Subcutaneous abdominal adipose tissue (tissue), 5 donors: ENCODE measurements at regions not wholly inside any gene's neighbourhood (a gene's known extent, or its start where the extent isn't known, plus 50 kb on each side); places are given as distances from the start of the nearest gene placed in this dataset.

Experiments used
- H3K27ac ChIP-seq: one replicate; pipeline ENCODE4 v1.7.0; 2013; ENCODE audit warnings: low read depth, mild to moderate bottlenecking, inconsistent platforms, low read length, moderate library complexity
- H3K27me3 ChIP-seq, 5 donors: one replicate each; pipeline ENCODE4 v1.7.0; 2013; ENCODE audit warnings: low read length in 5 of 5, inconsistent platforms in 1 of 5; ENCODE audit not compliant: control insufficient read depth in 5 of 5, insufficient read depth in 4 of 5
- H3K36me3 ChIP-seq, 5 donors: one replicate each; pipeline ENCODE4 v1.7.0; 2013; ENCODE audit warnings: low read length in 5 of 5; ENCODE audit not compliant: control insufficient read depth in 5 of 5, insufficient read depth in 5 of 5
- H3K4me1 ChIP-seq, 5 donors: one replicate each; pipeline ENCODE4 v1.7.0; 2013; ENCODE audit warnings: low read length in 5 of 5, mild to moderate bottlenecking in 3 of 5, moderate library complexity in 1 of 5; ENCODE audit not compliant: control insufficient read depth in 5 of 5, insufficient read depth in 5 of 5
- H3K4me3 ChIP-seq, 5 donors: one replicate each; pipeline ENCODE4 v1.7.0; 2013; ENCODE audit warnings: low read length in 5 of 5, low read depth in 1 of 5
- H3K9ac ChIP-seq, 5 donors: one replicate each; pipeline ENCODE4 v1.7.0; 2013; ENCODE audit warnings: low read length in 5 of 5, mild to moderate bottlenecking in 4 of 5, moderate library complexity in 3 of 5
- H3K9me3 ChIP-seq, 5 donors: one replicate each; pipeline ENCODE4 v1.7.0; 2013; ENCODE audit warnings: low read length in 5 of 5; ENCODE audit not compliant: control insufficient read depth in 5 of 5
- donor health status: healthy.
- donor health status: healthy.
- donor health status: healthy.
- donor health status: healthy.
- donor health status: healthy.

- Histone ChIP-seq H3K36me3 (no peaks in the 10 kb centered on the region), H3K27ac (no peak overlapping the region), H3K4me1 (no peaks in the 10 kb centered on the region), H3K9ac (no peak overlapping the region), H3K9me3 (no peaks in the 10 kb centered on the region), H3K4me3 (no peak overlapping the region), H3K27me3 (no peaks in the 10 kb centered on the region)
Measured at GRCh38 chr4:116588783-116589182, 496.6 kb downstream of the TRAM1L1 start.

GRCh38 chr4:116585246-116585645 is 500.1 kb downstream of the TRAM1L1 start:
- Histone ChIP-seq H3K27me3 (no peaks in the 10 kb centered on the region), H3K4me1 (no peaks in the 10 kb centered on the region), H3K4me3 (no peak overlapping the region), H3K9me3 (no peaks in the 10 kb centered on the region), H3K36me3 (no peaks in the 10 kb centered on the region), H3K27ac (no peak overlapping the region), H3K9ac (no peak overlapping the region)

GRCh38 chr4:116577321-116577720 is 508.1 kb downstream of the TRAM1L1 start:
- no peak overlapping the region for H3K27ac ChIP-seq
- H3K36me3 ChIP-seq, result no peaks in the 10 kb centered on the region
- H3K9ac ChIP-seq, result no peak overlapping the region
- no peaks in the 10 kb centered on the region for H3K4me1 ChIP-seq
- H3K9me3 ChIP-seq, result peaks cover 0 to 2% (median 0%) of the 10 kb centered on the region in 5 donors
- no peak overlapping the region for H3K4me3 ChIP-seq
- no peaks in the 10 kb centered on the region for H3K27me3 ChIP-seq

GRCh38 chr4:116573540-116573939 is 511.8 kb downstream of the TRAM1L1 start:
- Histone ChIP-seq H3K9ac (no peak overlapping the region), H3K4me1 (no peaks in the 10 kb centered on the region), H3K27ac (no peak overlapping the region), H3K27me3 (no peaks in the 10 kb centered on the region), H3K9me3 (peaks cover 0 to 2% (median 0%) of the 10 kb centered on the region in 5 donors), H3K4me3 (no peak overlapping the region), H3K36me3 (no peaks in the 10 kb centered on the region)

GRCh38 chr4:116561768-116562167 is 523.6 kb downstream of the TRAM1L1 start:
- Histone ChIP-seq H3K36me3 (no peaks in the 10 kb centered on the region), H3K9ac (no peak overlapping the region), H3K4me3 (no peak overlapping the region), H3K9me3 (peaks cover 0 to 9% (median 5%) of the 10 kb centered on the region in 5 donors), H3K4me1 (no peaks in the 10 kb centered on the region), H3K27me3 (no peaks in the 10 kb centered on the region), H3K27ac (no peak overlapping the region)

GRCh38 chr4:116551806-116552205 is 533.6 kb downstream of the TRAM1L1 start:
- H3K27ac ChIP-seq, result no peak overlapping the region
- H3K9ac ChIP-seq, result no peak overlapping the region
- H3K4me1 ChIP-seq, result no peaks in the 10 kb centered on the region

GRCh38 chr4:116547632-116548031 is 537.7 kb downstream of the TRAM1L1 start:
- H3K36me3 ChIP-seq, result no peaks in the 10 kb centered on the region
- H3K9me3 ChIP-seq, result peaks cover 0 to 2% (median 0%) of the 10 kb centered on the region in 5 donors
- no peaks in the 10 kb centered on the region for H3K4me1 ChIP-seq
- H3K4me3 ChIP-seq, result no peak overlapping the region
- H3K27me3 ChIP-seq, result no peaks in the 10 kb centered on the region
- H3K27ac ChIP-seq, result no peak overlapping the region
- no peak overlapping the region for H3K9ac ChIP-seq

More at GRCh38 chr4:116551806-116552205, 533.6 kb downstream of the TRAM1L1 start:
- Histone ChIP-seq H3K4me3 (no peak overlapping the region), H3K27me3 (no peaks in the 10 kb centered on the region), H3K36me3 (no peaks in the 10 kb centered on the region), H3K9me3 (no peaks in the 10 kb centered on the region)

GRCh38 chr4:116546759-116547158 is 538.6 kb downstream of the TRAM1L1 start:
- Histone ChIP-seq H3K4me1 (no peaks in the 10 kb centered on the region), H3K9ac (no peak overlapping the region), H3K27ac (no peak overlapping the region), H3K27me3 (no peaks in the 10 kb centered on the region), H3K9me3 (peaks cover 0 to 2% (median 0%) of the 10 kb centered on the region in 5 donors), H3K36me3 (no peaks in the 10 kb centered on the region), H3K4me3 (no peak overlapping the region)

GRCh38 chr4:116544946-116545345 is 540.4 kb downstream of the TRAM1L1 start:
- Histone ChIP-seq H3K9ac (no peak overlapping the region), H3K27me3 (no peaks in the 10 kb centered on the region), H3K36me3 (no peaks in the 10 kb centered on the region), H3K27ac (no peak overlapping the region), H3K4me1 (no peaks in the 10 kb centered on the region), H3K4me3 (no peak overlapping the region), H3K9me3 (peaks cover 0 to 2% (median 0%) of the 10 kb centered on the region in 5 donors)

- no peak overlapping the region for H3K27ac ChIP-seq
- no peaks in the 10 kb centered on the region for H3K9me3 ChIP-seq
Measured at GRCh38 chr4:116539744-116540143, 545.6 kb downstream of the TRAM1L1 start.

GRCh38 chr4:116537828-116538227 is 547.5 kb downstream of the TRAM1L1 start:
- Histone ChIP-seq H3K9ac (no peak overlapping the region), H3K4me3 (no peak overlapping the region), H3K4me1 (no peaks in the 10 kb centered on the region), H3K36me3 (no peaks in the 10 kb centered on the region), H3K27ac (no peak overlapping the region), H3K27me3 (no peaks in the 10 kb centered on the region), H3K9me3 (no peaks in the 10 kb centered on the region)

More at GRCh38 chr4:116539744-116540143, 545.6 kb downstream of the TRAM1L1 start:
- Histone ChIP-seq H3K27me3 (no peaks in the 10 kb centered on the region), H3K9ac (no peak overlapping the region), H3K4me1 (no peaks in the 10 kb centered on the region), H3K36me3 (no peaks in the 10 kb centered on the region), H3K4me3 (no peak overlapping the region)
